Right lobe of liver (tissue), 4 donors: ENCODE measurements at regions not wholly inside any gene's neighbourhood (a gene's known extent, or its start where the extent isn't known, plus 50 kb on each side); places are given as distances from the start of the nearest gene placed in this dataset.

ENCODE experiments used
- POLR2A ChIP-seq: fragments of 450-650 bp; IDR thresholded peaks from one replicate; pipeline ENCODE4 v1.6.1; 2017; ENCODE audit warnings: antibody characterized with exemption, mild to moderate bottlenecking
- TF ChIP-seq, protein P1 (sequence below), 4 donors: fragments of 200-600 bp in 3 of 4; fragments of 450-650 bp in 1 of 4; IDR thresholded peaks; one replicate each; pipeline versions ENCODE4 v1.5.1 to v1.8.0; 2016 to 2022; ENCODE audit warnings: antibody characterized with exemption in 4 of 4, mild to moderate bottlenecking in 2 of 4
- donor health status: DM: no; HTN: no; CAD: no.
- donor health status: DM: no; HTN: no; CAD: no.
- donor health status: DM: no; HTN: yes; CAD: no.

GRCh38 chr2:138183705-138184104 is 219.4 kb downstream of the HNMT start:
- TF ChIP-seq, protein P1, sequence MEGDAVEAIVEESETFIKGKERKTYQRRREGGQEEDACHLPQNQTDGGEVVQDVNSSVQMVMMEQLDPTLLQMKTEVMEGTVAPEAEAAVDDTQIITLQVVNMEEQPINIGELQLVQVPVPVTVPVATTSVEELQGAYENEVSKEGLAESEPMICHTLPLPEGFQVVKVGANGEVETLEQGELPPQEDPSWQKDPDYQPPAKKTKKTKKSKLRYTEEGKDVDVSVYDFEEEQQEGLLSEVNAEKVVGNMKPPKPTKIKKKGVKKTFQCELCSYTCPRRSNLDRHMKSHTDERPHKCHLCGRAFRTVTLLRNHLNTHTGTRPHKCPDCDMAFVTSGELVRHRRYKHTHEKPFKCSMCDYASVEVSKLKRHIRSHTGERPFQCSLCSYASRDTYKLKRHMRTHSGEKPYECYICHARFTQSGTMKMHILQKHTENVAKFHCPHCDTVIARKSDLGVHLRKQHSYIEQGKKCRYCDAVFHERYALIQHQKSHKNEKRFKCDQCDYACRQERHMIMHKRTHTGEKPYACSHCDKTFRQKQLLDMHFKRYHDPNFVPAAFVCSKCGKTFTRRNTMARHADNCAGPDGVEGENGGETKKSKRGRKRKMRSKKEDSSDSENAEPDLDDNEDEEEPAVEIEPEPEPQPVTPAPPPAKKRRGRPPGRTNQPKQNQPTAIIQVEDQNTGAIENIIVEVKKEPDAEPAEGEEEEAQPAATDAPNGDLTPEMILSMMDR (IDR thresholded peaks at IDR 0.05) = no peak
- no peak for TF ChIP-seq POLR2A
